SK-N-SH (cell line): ENCODE measurements at regions not wholly inside any gene's neighbourhood (a gene's known extent, or its start where the extent isn't known, plus 50 kb on each side); places are given as distances from the start of the nearest gene placed in this dataset.

Experiments used
- CTCF ChIA-PET: fragments of 300-600, 350-600 bp; formaldehyde crosslinking; extraction: SDS; loops from one replicate; lab custom pipeline; 2021; lab: Yijun Ruan, JAX
- POLR2A ChIA-PET: fragments of 350-600 bp; sonication (Branson Sonifier 250); formaldehyde crosslinking; extraction: SDS; loops from one replicate; lab custom pipeline; 2020; ENCODE audit warnings: antibody characterized with exemption, inconsistent platforms; lab: Yijun Ruan, JAX
- DNase-seq: peaks from one replicate; pipeline ENCODE4 v3.0.0; 2012
- H2AFZ ChIP-seq: fragments of 200-600 bp; sonication (generic); 2 replicates; pipeline ENCODE4 v1.8.1; 2016; ENCODE audit warnings: antibody characterized with exemption, mild to moderate bottlenecking, low read depth
- H3F3A ChIP-seq: fragments of 200-600 bp; sonication (generic); replicated peaks from 2 replicates; pipeline ENCODE3; 2016; ENCODE audit warnings: antibody characterized with exemption, mild to moderate bottlenecking; ENCODE audit not compliant: insufficient read depth
- H3K27ac ChIP-seq, 2 experiments: fragments of 200-500 bp in 1 of 2; fragments of 200-600 bp in 1 of 2; sonication (Bioruptor generic) in 1 of 2; sonication (generic), shearing (Covaris generic) in 1 of 2; 2 replicates each; pipeline versions ENCODE4 v1.5.1 to v1.6.1; 2014 to 2016; ENCODE audit warnings: low read depth in 2 of 2, inconsistent platforms in 1 of 2, low read length in 1 of 2, mild to moderate bottlenecking in 1 of 2, mixed read lengths in 1 of 2
- H3K27me3 ChIP-seq: fragments of 200-600 bp; sonication (generic), shearing (Covaris generic); 2 replicates; pipeline ENCODE4 v1.6.1; 2016; ENCODE audit warnings: mixed run types; ENCODE audit not compliant: insufficient read depth
- H3K36me3 ChIP-seq, 2 experiments: fragments of 200-500 bp in 1 of 2; fragments of 200-600 bp in 1 of 2; sonication (Bioruptor generic) in 1 of 2; sonication (generic) in 1 of 2; replicated peaks in 1 of 2; 2 replicates each; pipeline versions ENCODE3 to v1.5.1; 2014 to 2016; ENCODE audit warnings: low read length in 1 of 2, mild to moderate bottlenecking in 1 of 2; ENCODE audit not compliant: insufficient read depth in 2 of 2, control insufficient read depth in 1 of 2
- H3K4me1 ChIP-seq, 2 experiments: fragments of 200-500 bp in 1 of 2; fragments of 200-600 bp in 1 of 2; sonication (Bioruptor generic) in 1 of 2; sonication (generic), shearing (Covaris generic) in 1 of 2; 2 replicates each; pipeline versions ENCODE4 v1.5.1 to v1.6.1; 2014 to 2016; ENCODE audit warnings: low read depth in 1 of 2, low read length in 1 of 2, mixed run types in 1 of 2; ENCODE audit not compliant: insufficient read depth in 2 of 2, control insufficient read depth in 1 of 2
- H3K4me2 ChIP-seq: fragments of 200-600 bp; sonication (generic), shearing (Covaris generic); 2 replicates; pipeline ENCODE4 v1.6.1; 2017; ENCODE audit warnings: mixed run types
- H3K4me3 ChIP-seq, 2 experiments: fragments of 200-500 bp in 1 of 2; fragments of 200-600 bp in 1 of 2; sonication (Bioruptor generic) in 1 of 2; sonication (generic), shearing (Covaris generic) in 1 of 2; 2 replicates each; pipeline versions ENCODE4 v1.5.1 to v1.8.1; 2014 to 2016; ENCODE audit warnings: low read depth in 2 of 2, inconsistent platforms in 1 of 2, low read length in 1 of 2, mild to moderate bottlenecking in 1 of 2, mixed read lengths in 1 of 2, moderate library complexity in 1 of 2
- H3K79me2 ChIP-seq: fragments of 200-600 bp; sonication (generic); 2 replicates; pipeline ENCODE4 v1.8.1; 2017; ENCODE audit warnings: mild to moderate bottlenecking; ENCODE audit not compliant: insufficient read depth
- H3K9ac ChIP-seq: fragments of 200-600 bp; sonication (generic); 2 replicates; pipeline ENCODE4 v1.6.1; 2017; ENCODE audit warnings: mixed run types
- H3K9me2 ChIP-seq: fragments of 200-600 bp; sonication (generic); 2 replicates; pipeline ENCODE4 v1.6.1; 2017; ENCODE audit warnings: mixed run types
- H3K9me3 ChIP-seq: fragments of 200-600 bp; sonication (generic); 2 replicates; pipeline ENCODE4 v1.6.1; 2017; ENCODE audit warnings: mixed run types, mild to moderate bottlenecking, moderate library complexity
- H4K20me1 ChIP-seq: fragments of 200-600 bp; sonication (generic); 2 replicates; pipeline ENCODE4 v1.6.1; 2017; ENCODE audit warnings: mild to moderate bottlenecking, mixed run types; ENCODE audit not compliant: insufficient read depth
- ELF1 ChIP-seq: IDR thresholded peaks from 2 replicates; pipeline ENCODE4 v1.4.0; 2012
- EZH2phosphoT487 ChIP-seq: fragments of 200-600 bp; sonication (generic); IDR thresholded peaks from 2 replicates; pipeline ENCODE4 v1.6.1; 2017; ENCODE audit warnings: low read depth, mixed run types, mild to moderate bottlenecking, antibody characterized with exemption, moderate library complexity, borderline replicate concordance
- FOSL2 ChIP-seq: IDR thresholded peaks from 2 replicates; pipeline ENCODE4 v1.4.0; 2012; ENCODE audit warnings: low read depth, mild to moderate bottlenecking, moderate library complexity, borderline replicate concordance
- FOXJ3 ChIP-seq: sonication (generic); formaldehyde crosslinking; IDR thresholded peaks from 2 replicates; pipeline ENCODE4 v1.5.1; 2020; ENCODE audit warnings: mild to moderate bottlenecking, missing genetic modification reagents
- FOXM1 ChIP-seq: IDR thresholded peaks from 2 replicates; pipeline ENCODE4 v1.4.0; 2012; ENCODE audit warnings: low read depth, mild to moderate bottlenecking
- GABPA ChIP-seq: IDR thresholded peaks from 2 replicates; pipeline ENCODE4 v1.4.0; 2012; ENCODE audit warnings: low read depth, mild to moderate bottlenecking
- GATA2 ChIP-seq: sonication (generic); formaldehyde crosslinking; IDR thresholded peaks from 2 replicates; pipeline ENCODE4 v1.5.0; 2020; ENCODE audit warnings: mild to moderate bottlenecking, missing genetic modification reagents
- IRF3 ChIP-seq: fragments of 150-350 bp; IDR thresholded peaks from 2 replicates; pipeline ENCODE4 v1.6.1; 2016; ENCODE audit warnings: mild to moderate bottlenecking, low read depth, low read length
- JUND ChIP-seq: IDR thresholded peaks from 2 replicates; pipeline ENCODE4 v1.4.0; 2012
- NRF1 ChIP-seq: IDR thresholded peaks from 2 replicates; pipeline ENCODE4 v1.6.1; 2012; ENCODE audit warnings: low read depth, mild to moderate bottlenecking, low read length
- POLR2AphosphoS5 ChIP-seq: IDR thresholded peaks from 2 replicates; pipeline ENCODE4 v1.6.1; 2012; ENCODE audit warnings: low read depth, low read length
- RCOR1 ChIP-seq: fragments of 150-350 bp; IDR thresholded peaks from 2 replicates; pipeline ENCODE4 v1.6.1; 2017; ENCODE audit warnings: antibody characterized with exemption, low read length
- RXRA ChIP-seq: IDR thresholded peaks from 2 replicates; pipeline ENCODE4 v1.4.0; 2012; ENCODE audit warnings: low read depth, mild to moderate bottlenecking, borderline replicate concordance
- SIN3A ChIP-seq: IDR thresholded peaks from 2 replicates; pipeline ENCODE4 v1.6.1; 2012; ENCODE audit warnings: low read depth, mild to moderate bottlenecking, low read length, moderate library complexity, borderline replicate concordance
- SMC3 ChIP-seq: IDR thresholded peaks from 2 replicates; pipeline ENCODE4 v1.6.1; 2012; ENCODE audit warnings: low read depth, low read length, improper control_type of control experiment
- TAF1 ChIP-seq: IDR thresholded peaks from 2 replicates; pipeline ENCODE4 v1.6.1; 2012; ENCODE audit warnings: low read depth, mild to moderate bottlenecking, low read length, moderate library complexity, borderline replicate concordance
- USF1 ChIP-seq: IDR thresholded peaks from 2 replicates; pipeline ENCODE4 v1.4.0; 2012; ENCODE audit warnings: low read depth, borderline replicate concordance
- YY1 ChIP-seq: IDR thresholded peaks from 2 replicates; pipeline ENCODE4 v1.4.0; 2012; ENCODE audit warnings: low read depth, mild to moderate bottlenecking
- ZBTB33 ChIP-seq: IDR thresholded peaks from 2 replicates; pipeline ENCODE4 v1.4.0; 2012; ENCODE audit warnings: low read depth, borderline replicate concordance
- WGBS: methylation state at CpG from one replicate; pipeline ENCODE4 v1.1.6; 2017; ENCODE audit warnings: low lambda C conversion rate; 5-methylcytosine and 5-hydroxymethylcytosine counted together

DNA sequence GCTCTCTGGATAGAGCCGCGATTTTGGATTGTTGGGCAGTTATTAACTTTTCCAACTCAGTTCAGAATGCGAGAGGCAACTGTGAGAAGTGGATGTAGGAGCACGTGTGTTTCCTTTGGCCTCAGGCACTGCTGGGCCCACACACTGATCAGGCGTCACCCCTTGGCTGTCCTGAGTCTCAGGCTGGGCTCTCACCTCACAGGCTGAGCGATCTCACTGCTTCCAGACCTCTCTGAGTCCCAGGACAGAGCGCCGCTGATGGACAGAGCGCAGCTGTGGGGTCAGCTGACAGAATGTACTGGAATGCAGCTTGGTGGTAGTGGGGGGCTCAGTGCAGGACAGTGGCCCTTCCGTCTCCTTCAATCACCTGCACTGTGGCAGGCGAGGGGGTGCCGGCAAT, 516.2 kb downstream of the TBC1D22A start:
- Histone ChIP-seq H3K4me1 (no peaks in the 10 kb centered on the region), H3K79me2 (no peaks in the 10 kb centered on the region), H3K27me3 (peaks cover 18% of the 10 kb centered on the region), H3F3A (no peaks in the 10 kb centered on the region), H2AFZ (no peak overlapping the region), H4K20me1 (no peaks in the 10 kb centered on the region), H3K9ac (no peak overlapping the region), H3K9me2 (no peaks in the 10 kb centered on the region), H3K4me3 (no peak overlapping the region), H3K4me2 (no peak overlapping the region), H3K27ac (no peak overlapping the region), H3K9me3 (no peaks in the 10 kb centered on the region), H3K36me3 (no peaks in the 10 kb centered on the region)
- TF ChIP-seq EZH2phosphoT487, result no peak
- no peak for TF ChIP-seq GABPA
- TF ChIP-seq SIN3A, result no peak
- TF ChIP-seq SMC3, result no peak
- no peak for TF ChIP-seq RCOR1
- TF ChIP-seq GATA2 (CRISPR knock-in tag), result no peak
- TF ChIP-seq USF1, result no peak
- no peak for TF ChIP-seq NRF1
- no peak for TF ChIP-seq YY1
- TF ChIP-seq FOSL2, result no peak
- no peak for TF ChIP-seq POLR2AphosphoS5
- no peak for TF ChIP-seq FOXJ3 (CRISPR knock-in tag)
- TF ChIP-seq IRF3, result no peak
- no peak for TF ChIP-seq TAF1
- TF ChIP-seq FOXM1, result no peak
- TF ChIP-seq RXRA, result no peak
- POLR2A ChIA-PET, result no interaction called here
- DNase-seq, result no peak
- WGBS, result 52% methylated on average over 6 of the region's 12 CpGs
- CTCF ChIA-PET, result no interaction called here

- Histone ChIP-seq H3K9ac (no peak overlapping the region), H3K4me3 (no peak overlapping the region), H3K36me3 (no peaks in the 10 kb centered on the region), H3F3A (no peaks in the 10 kb centered on the region), H3K9me2 (no peaks in the 10 kb centered on the region), H3K9me3 (no peaks in the 10 kb centered on the region), H3K4me1 (no peaks in the 10 kb centered on the region), H2AFZ (no peak overlapping the region), H3K27ac (no peak overlapping the region), H3K4me2 (no peak overlapping the region), H4K20me1 (no peaks in the 10 kb centered on the region), H3K79me2 (no peaks in the 10 kb centered on the region), H3K27me3 (peaks cover 18% of the 10 kb centered on the region; the same call in 1 of the 2 replicates)
- WGBS, result 56% methylated on average over 8 of the region's 9 CpGs
- ChIA-PET POLR2A (no interaction called here), CTCF (interaction anchor here (1.2 kb wide), 1 partner anchor 432 kb away, joined by 3 read pairs; no protein-coding TSS in a partner anchor)
- DNase-seq, result no peak
- TF ChIP-seq SMC3, result no peak
- TF ChIP-seq ELF1, result no peak
- no peak for TF ChIP-seq ZBTB33
- no peak for TF ChIP-seq RCOR1
- TF ChIP-seq TAF1, result no peak
- TF ChIP-seq JUND, result no peak
These were observed 515.1 kb downstream of the TBC1D22A start for GRCh38 chr22:47277531-47277930.
